ENCODE measurements at regions not wholly inside any gene's neighbourhood (a gene's known extent, or its start where the extent isn't known, plus 50 kb on each side); places are given as distances from the start of the nearest gene placed in this dataset.

GRCh38 chr9:134242706-134243105, 78.3 kb upstream of the RNU6ATAC start:
- ChIA-PET POLR2A (no interaction called here), CTCF (no interaction called here), RAD21 (ENCODE audit: low non-redundant PET in 1 of 2, low total read pairs in 2 of 2, uncharacterized antibody in 2 of 2, unreplicated experiment in 2 of 2) (no interaction called here)
- Histone ChIP-seq H3K27ac (ENCODE audit: low read depth, low read length) (no peak overlapping the region), H3K9me2 (ENCODE audit: insufficient read depth) (no peaks in the 10 kb centered on the region), H3K36me3 (ENCODE audit: control insufficient read depth in 1 of 2, insufficient read depth in 2 of 2, low read length in 2 of 2) (no peaks in the 10 kb centered on the region), H3K4me1 (ENCODE audit: control insufficient read depth in 1 of 2, insufficient read depth in 2 of 2, low read length in 2 of 2) (no peaks in the 10 kb centered on the region), H4K20me1 (ENCODE audit: insufficient read depth) (no peaks in the 10 kb centered on the region), H2AFZ (ENCODE audit: low read depth, low read length, poor library complexity, severe bottlenecking) (no peak overlapping the region), H3K27me3 (ENCODE audit: insufficient read depth, low read length) (peaks cover 14% of the 10 kb centered on the region; the same call in 1 of the 2 replicates), H3K9me3 (ENCODE audit: control insufficient read depth in 1 of 2, insufficient read depth in 1 of 2, low read depth in 1 of 2, low read length in 2 of 2) (no peaks in the 10 kb centered on the region), H3K79me2 (ENCODE audit: insufficient read depth, low read length) (no peaks in the 10 kb centered on the region), H3K9ac (ENCODE audit: low read length) (no peak overlapping the region), H3K4me2 (ENCODE audit: low read length) (no peak overlapping the region), H3K4me3 (replicated peaks in 1 of 2; ENCODE audit: low read depth in 1 of 2, low read length in 2 of 2) (no peak overlapping the region)
- TF ChIP-seq SP1 (IDR thresholded peaks at IDR 0.05; ENCODE audit: low read depth) (no peak), ZFX (IDR thresholded peaks at IDR 0.05) (no peak), FOSL1 (IDR thresholded peaks at IDR 0.05; ENCODE audit: low read depth) (no peak), ATF3 (IDR thresholded peaks at IDR 0.05) (no peak), POLR2AphosphoS5 (IDR thresholded peaks at IDR 0.05; ENCODE audit: low read depth, low read length) (no peak), MAX (IDR thresholded peaks at IDR 0.05) (no peak), ZBTB33 (IDR thresholded peaks at IDR 0.05; ENCODE audit: extremely low read depth, insufficient replicate concordance, low read length) (no peak), JUND (IDR thresholded peaks at IDR 0.05) (no peak), SRF (IDR thresholded peaks at IDR 0.05; ENCODE audit: low read depth) (no peak), EZH2 (IDR thresholded peaks at IDR 0.05) (no peak), POLR2A (IDR thresholded peaks at IDR 0.05; ENCODE audit: borderline replicate concordance, extremely low read depth, insufficient read depth, insufficient read length) (no peak), CBX3 (IDR thresholded peaks at IDR 0.05; ENCODE audit: low read depth) (no peak), SIN3A (IDR thresholded peaks at IDR 0.05; ENCODE audit: low read depth) (no peak), RAD21 (IDR thresholded peaks at IDR 0.05; ENCODE audit: low read depth) (no peak)
- TF ChIP-seq, protein P1, sequence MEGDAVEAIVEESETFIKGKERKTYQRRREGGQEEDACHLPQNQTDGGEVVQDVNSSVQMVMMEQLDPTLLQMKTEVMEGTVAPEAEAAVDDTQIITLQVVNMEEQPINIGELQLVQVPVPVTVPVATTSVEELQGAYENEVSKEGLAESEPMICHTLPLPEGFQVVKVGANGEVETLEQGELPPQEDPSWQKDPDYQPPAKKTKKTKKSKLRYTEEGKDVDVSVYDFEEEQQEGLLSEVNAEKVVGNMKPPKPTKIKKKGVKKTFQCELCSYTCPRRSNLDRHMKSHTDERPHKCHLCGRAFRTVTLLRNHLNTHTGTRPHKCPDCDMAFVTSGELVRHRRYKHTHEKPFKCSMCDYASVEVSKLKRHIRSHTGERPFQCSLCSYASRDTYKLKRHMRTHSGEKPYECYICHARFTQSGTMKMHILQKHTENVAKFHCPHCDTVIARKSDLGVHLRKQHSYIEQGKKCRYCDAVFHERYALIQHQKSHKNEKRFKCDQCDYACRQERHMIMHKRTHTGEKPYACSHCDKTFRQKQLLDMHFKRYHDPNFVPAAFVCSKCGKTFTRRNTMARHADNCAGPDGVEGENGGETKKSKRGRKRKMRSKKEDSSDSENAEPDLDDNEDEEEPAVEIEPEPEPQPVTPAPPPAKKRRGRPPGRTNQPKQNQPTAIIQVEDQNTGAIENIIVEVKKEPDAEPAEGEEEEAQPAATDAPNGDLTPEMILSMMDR (IDR thresholded peaks at IDR 0.05 in 2 of 3, conservative IDR thresholded peaks at IDR 0.05 in 1 of 3; ENCODE audit: borderline replicate concordance in 1 of 3, insufficient read depth in 1 of 3, low read depth in 2 of 3, low read length in 2 of 3), result no peak
- TF ChIP-seq, protein P2, sequence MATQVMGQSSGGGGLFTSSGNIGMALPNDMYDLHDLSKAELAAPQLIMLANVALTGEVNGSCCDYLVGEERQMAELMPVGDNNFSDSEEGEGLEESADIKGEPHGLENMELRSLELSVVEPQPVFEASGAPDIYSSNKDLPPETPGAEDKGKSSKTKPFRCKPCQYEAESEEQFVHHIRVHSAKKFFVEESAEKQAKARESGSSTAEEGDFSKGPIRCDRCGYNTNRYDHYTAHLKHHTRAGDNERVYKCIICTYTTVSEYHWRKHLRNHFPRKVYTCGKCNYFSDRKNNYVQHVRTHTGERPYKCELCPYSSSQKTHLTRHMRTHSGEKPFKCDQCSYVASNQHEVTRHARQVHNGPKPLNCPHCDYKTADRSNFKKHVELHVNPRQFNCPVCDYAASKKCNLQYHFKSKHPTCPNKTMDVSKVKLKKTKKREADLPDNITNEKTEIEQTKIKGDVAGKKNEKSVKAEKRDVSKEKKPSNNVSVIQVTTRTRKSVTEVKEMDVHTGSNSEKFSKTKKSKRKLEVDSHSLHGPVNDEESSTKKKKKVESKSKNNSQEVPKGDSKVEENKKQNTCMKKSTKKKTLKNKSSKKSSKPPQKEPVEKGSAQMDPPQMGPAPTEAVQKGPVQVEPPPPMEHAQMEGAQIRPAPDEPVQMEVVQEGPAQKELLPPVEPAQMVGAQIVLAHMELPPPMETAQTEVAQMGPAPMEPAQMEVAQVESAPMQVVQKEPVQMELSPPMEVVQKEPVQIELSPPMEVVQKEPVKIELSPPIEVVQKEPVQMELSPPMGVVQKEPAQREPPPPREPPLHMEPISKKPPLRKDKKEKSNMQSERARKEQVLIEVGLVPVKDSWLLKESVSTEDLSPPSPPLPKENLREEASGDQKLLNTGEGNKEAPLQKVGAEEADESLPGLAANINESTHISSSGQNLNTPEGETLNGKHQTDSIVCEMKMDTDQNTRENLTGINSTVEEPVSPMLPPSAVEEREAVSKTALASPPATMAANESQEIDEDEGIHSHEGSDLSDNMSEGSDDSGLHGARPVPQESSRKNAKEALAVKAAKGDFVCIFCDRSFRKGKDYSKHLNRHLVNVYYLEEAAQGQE (IDR thresholded peaks at IDR 0.05; ENCODE audit: low read depth), result no peak
- intact Hi-C loops (cut with micrococcal nuclease), result no loop called here
- no TSS peak for BruUV-seq (replicated peaks)
- DNase-seq (ENCODE audit: low read depth, low spot score) (no peak), ATAC-seq (no peak)
